Nucleus accumbens (tissue), 56 donors: ENCODE measurements at regions not wholly inside any gene's neighbourhood (a gene's known extent, or its start where the extent isn't known, plus 50 kb on each side); places are given as distances from the start of the nearest gene placed in this dataset.

Source experiments
- DNase-seq, 56 donors: peaks; one replicate each; lab custom pipeline; 2025; lab: John Stamatoyannopoulos, UW

GRCh38 chr4:16382571-16382970 lies 156.3 kb upstream of the TAPT1 start:
- DNase-seq: no peak

- no peak for DNase-seq
Observed at GRCh38 chr4:16377887-16378286, 151.6 kb upstream of the TAPT1 start.

- no peak for DNase-seq
Observed at GRCh38 chr4:16365036-16365569, 138.8 kb upstream of the TAPT1 start.

- DNase-seq: no peak
Observed at GRCh38 chr4:16360694-16361262, 134.5 kb upstream of the TAPT1 start.

GRCh38 chr4:16353165-16353564 lies 126.9 kb upstream of the TAPT1 start:
- no peak for DNase-seq

- DNase-seq: no peak
Observed at GRCh38 chr4:16351161-16351560, 124.9 kb upstream of the TAPT1 start.

- no peak for DNase-seq
Observed at GRCh38 chr4:16344853-16345252, 118.6 kb upstream of the TAPT1 start.

GRCh38 chr4:16337936-16338335 lies 111.7 kb upstream of the TAPT1 start:
- no peak for DNase-seq

GRCh38 chr4:16334601-16335000 lies 108.3 kb upstream of the TAPT1 start:
- DNase-seq: no peak

- no peak for DNase-seq
Observed at GRCh38 chr4:16329797-16330134, 103.5 kb upstream of the TAPT1 start.

GRCh38 chr4:16329125-16329796 lies 103.0 kb upstream of the TAPT1 start:
- no peak for DNase-seq

- DNase-seq: no peak
Observed at GRCh38 chr4:16322183-16322582, 95.9 kb upstream of the TAPT1 start.

GRCh38 chr4:16315456-16315855 lies 89.2 kb upstream of the TAPT1 start:
- DNase-seq: no peak

- DNase-seq: no peak
Observed at GRCh38 chr4:16310606-16311005, 84.3 kb upstream of the TAPT1 start.

- no peak for DNase-seq
Observed at GRCh38 chr4:16302648-16303047, 76.4 kb upstream of the TAPT1 start.

- DNase-seq: no peak
Observed at GRCh38 chr4:16297003-16297402, 70.7 kb upstream of the TAPT1 start.

GRCh38 chr4:16294455-16294854 lies 68.2 kb upstream of the TAPT1 start:
- DNase-seq: no peak

GRCh38 chr4:16293210-16293838 lies 67.1 kb upstream of the TAPT1 start:
- DNase-seq: no peak

GRCh38 chr4:16292585-16292984 lies 66.3 kb upstream of the TAPT1 start:
- DNase-seq: no peak

GRCh38 chr4:16290681-16291420 lies 64.6 kb upstream of the TAPT1 start:
- DNase-seq: no peak

- DNase-seq: peak in 1 of 56 donors; percentile 35
Observed at GRCh38 chr4:16289897-16290554, 63.8 kb upstream of the TAPT1 start.
